HCT116 (cell line): ENCODE measurements at regions not wholly inside any gene's neighbourhood (a gene's known extent, or its start where the extent isn't known, plus 50 kb on each side); places are given as distances from the start of the nearest gene placed in this dataset.

Experiments
- ATAC-seq: fragments of 200-7000 bp; cut with Tn5 transposase; 2 replicates; pipeline ENCODE4 v1.9.1; 2020; ENCODE audit warnings: mild to moderate bottlenecking, moderate library complexity
- BruUV-seq: library from RNA; stranded (reverse); fragments of 400-500 nt; replicated peaks from 2 replicates; lab custom pipeline; 2021; lab: Mats Ljungman, UMichigan
- CTCF ChIA-PET: fragments of 300-600 bp; sonication (Branson Sonifier 250); formaldehyde crosslinking; loops from one replicate; lab custom pipeline; 2021; ENCODE audit warnings: antibody characterized with exemption; lab: Charles Lee
- POLR2A ChIA-PET: fragments of 300-600, 350-600 bp; sonication (Branson Sonifier 250); formaldehyde crosslinking; loops from one replicate; lab custom pipeline; 2021; ENCODE audit warnings: antibody characterized with exemption; lab: Charles Lee
- RAD21 ChIA-PET, 2 experiments: fragments of 300-600 bp; sonication (Branson Sonifier 250); formaldehyde crosslinking; loops; one replicate each; lab custom pipeline; 2023; ENCODE audit warnings: low total read pairs in 2 of 2; ENCODE audit not compliant: uncharacterized antibody in 2 of 2, unreplicated experiment in 2 of 2, low non-redundant PET in 1 of 2; lab: Charles Lee
- DNase-seq: peaks from one replicate; pipeline ENCODE4 v3.0.0-alpha.2; 2010; ENCODE audit warnings: low read depth, low spot score
- H2AFZ ChIP-seq: fragments of 200-600 bp; shearing (Covaris generic), sonication (generic); 2 replicates; pipeline ENCODE4 v1.6.1; 2017; ENCODE audit warnings: low read depth, mixed run types, mixed read lengths, antibody characterized with exemption, low read length; ENCODE audit not compliant: poor library complexity, severe bottlenecking
- H3K27ac ChIP-seq: 2 replicates; pipeline ENCODE4 v1.5.1; 2012; ENCODE audit warnings: low read depth, low read length
- H3K27me3 ChIP-seq: fragments of 200-600 bp; sonication (generic); 2 replicates; pipeline ENCODE4 v1.6.1; 2016; ENCODE audit warnings: mixed run types, low read length, mixed read lengths; ENCODE audit not compliant: insufficient read depth
- H3K36me3 ChIP-seq, 2 experiments: fragments of 200-500 bp in 1 of 2; fragments of 200-600 bp in 1 of 2; sonication (Bioruptor generic) in 1 of 2; sonication (generic) in 1 of 2; 2 replicates each; pipeline versions ENCODE4 v1.5.1 to v1.6.1; 2014 to 2016; ENCODE audit warnings: low read length in 2 of 2, inconsistent platforms in 1 of 2, mixed read lengths in 1 of 2, mixed run types in 1 of 2; ENCODE audit not compliant: insufficient read depth in 2 of 2, control insufficient read depth in 1 of 2
- H3K4me1 ChIP-seq, 2 experiments: fragments of 200-600 bp in 1 of 2; sonication (generic) in 1 of 2; 2 replicates each; pipeline versions ENCODE4 v1.5.1 to v1.6.1; 2012 to 2017; ENCODE audit warnings: low read length in 2 of 2, inconsistent platforms in 1 of 2, mild to moderate bottlenecking in 1 of 2, mixed read lengths in 1 of 2, mixed run types in 1 of 2, moderate library complexity in 1 of 2; ENCODE audit not compliant: insufficient read depth in 2 of 2, control insufficient read depth in 1 of 2
- H3K4me2 ChIP-seq: fragments of 200-600 bp; sonication (generic); 2 replicates; pipeline ENCODE4 v1.6.1; 2017; ENCODE audit warnings: mixed run types, low read length, mixed read lengths
- H3K4me3 ChIP-seq, 2 experiments: fragments of 200-600 bp in 1 of 2; sonication (generic) in 1 of 2; replicated peaks in 1 of 2; 2 replicates each; pipeline ENCODE4 v1.5.1; 2011 to 2016; ENCODE audit warnings: low read length in 2 of 2, control low read depth in 1 of 2, low read depth in 1 of 2, mild to moderate bottlenecking in 1 of 2, mixed read lengths in 1 of 2, mixed run types in 1 of 2
- H3K79me2 ChIP-seq: fragments of 200-600 bp; sonication (generic); 2 replicates; pipeline ENCODE4 v1.6.1; 2017; ENCODE audit warnings: mild to moderate bottlenecking, mixed run types, low read length, moderate library complexity, mixed read lengths; ENCODE audit not compliant: insufficient read depth
- H3K9ac ChIP-seq: fragments of 200-600 bp; sonication (generic); 2 replicates; pipeline ENCODE4 v1.6.1; 2016; ENCODE audit warnings: low read length, mixed read lengths
- H3K9me2 ChIP-seq: fragments of 200-600 bp; sonication (generic), shearing (Covaris generic); 2 replicates; pipeline ENCODE4 v1.6.1; 2017; ENCODE audit warnings: mixed run types, mild to moderate bottlenecking, moderate library complexity; ENCODE audit not compliant: insufficient read depth
- H3K9me3 ChIP-seq, 2 experiments: fragments of 200-500 bp in 1 of 2; fragments of 200-600 bp in 1 of 2; sonication (Bioruptor generic) in 1 of 2; sonication (generic) in 1 of 2; 2 replicates each; pipeline ENCODE4 v1.6.1; 2014 to 2017; ENCODE audit warnings: low read length in 2 of 2, mixed read lengths in 2 of 2, inconsistent platforms in 1 of 2, low read depth in 1 of 2, mild to moderate bottlenecking in 1 of 2, mixed run types in 1 of 2, moderate library complexity in 1 of 2; ENCODE audit not compliant: control insufficient read depth in 1 of 2, insufficient read depth in 1 of 2
- H4K20me1 ChIP-seq: fragments of 200-600 bp; sonication (generic), shearing (Covaris generic); 2 replicates; pipeline ENCODE4 v1.6.1; 2017; ENCODE audit warnings: mixed run types, mild to moderate bottlenecking, moderate library complexity; ENCODE audit not compliant: insufficient read depth
- CBX3 ChIP-seq: IDR thresholded peaks from 2 replicates; pipeline ENCODE4 v1.6.1; 2012; ENCODE audit warnings: low read depth
- ELF1 ChIP-seq: IDR thresholded peaks from 2 replicates; pipeline ENCODE4 v1.6.1; 2012; ENCODE audit warnings: low read depth, borderline replicate concordance
- EZH2 ChIP-seq: fragments of 200-600 bp; sonication (generic); IDR thresholded peaks from 2 replicates; pipeline ENCODE4 v1.6.1; 2017; ENCODE audit warnings: antibody characterized with exemption, mixed run types
- EZH2phosphoT487 ChIP-seq: fragments of 200-600 bp; IDR thresholded peaks from 2 replicates; pipeline ENCODE4 v1.6.1; 2018; ENCODE audit warnings: antibody characterized with exemption, borderline replicate concordance
- FOSL1 ChIP-seq: IDR thresholded peaks from 2 replicates; pipeline ENCODE4 v1.6.1; 2012; ENCODE audit warnings: low read depth
- JUND ChIP-seq: IDR thresholded peaks from 2 replicates; pipeline ENCODE4 v1.6.1; 2012
- POLR2A ChIP-seq: IDR thresholded peaks from 2 replicates; pipeline ENCODE4 v1.7.0; 2011; ENCODE audit warnings: borderline replicate concordance; ENCODE audit not compliant: insufficient read depth, insufficient read length; ENCODE audit errors: extremely low read depth
- SIN3A ChIP-seq: IDR thresholded peaks from 2 replicates; pipeline ENCODE4 v1.6.1; 2012; ENCODE audit warnings: low read depth
- SP1 ChIP-seq: IDR thresholded peaks from 2 replicates; pipeline ENCODE4 v1.6.1; 2012; ENCODE audit warnings: low read depth
- TCF7L2 ChIP-seq: IDR thresholded peaks from 2 replicates; pipeline ENCODE4 v1.7.0; 2011; ENCODE audit warnings: borderline replicate concordance, inconsistent platforms; ENCODE audit not compliant: insufficient read depth, insufficient read length; ENCODE audit errors: extremely low read depth
- intact Hi-C: fragments of 100-400 bp; cut with micrococcal nuclease; formaldehyde crosslinking; loops from 2 replicates; pipeline ENCODE4 v1.10.0; 2022
- TF ChIP-seq, protein P1 (sequence below): IDR thresholded peaks from 2 replicates; pipeline ENCODE4 v1.6.1; 2012
- TF ChIP-seq, protein P2 (sequence below): IDR thresholded peaks from 2 replicates; pipeline ENCODE4 v1.6.1; 2012; ENCODE audit warnings: low read depth
- TF ChIP-seq, protein P3 (sequence below): IDR thresholded peaks from 2 replicates; pipeline ENCODE4 v1.6.1; 2012

DNA sequence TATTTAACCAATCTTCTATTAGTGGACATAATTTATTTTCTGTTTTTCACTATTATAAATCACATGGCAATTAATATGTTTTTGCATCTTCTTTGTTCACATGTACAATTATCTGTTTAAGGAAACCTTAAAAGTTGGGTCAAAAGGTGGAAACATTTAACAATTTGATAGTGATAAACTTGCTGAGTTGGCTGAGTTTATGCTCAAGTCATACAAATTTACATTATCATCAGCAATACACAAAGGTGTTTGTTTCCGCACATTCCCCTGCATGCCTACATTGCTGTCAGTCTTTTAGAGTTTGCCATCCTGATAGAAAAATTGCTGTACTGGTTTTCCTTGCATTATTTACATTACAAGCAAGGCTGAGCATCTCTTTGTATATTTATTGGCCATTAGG is 139.5 kb downstream of the KCNRG start (continued):
- TF ChIP-seq JUND, result no peak
- TF ChIP-seq TCF7L2, result no peak
- no peak for TF ChIP-seq EZH2
- TF ChIP-seq SIN3A, result no peak

DNA sequence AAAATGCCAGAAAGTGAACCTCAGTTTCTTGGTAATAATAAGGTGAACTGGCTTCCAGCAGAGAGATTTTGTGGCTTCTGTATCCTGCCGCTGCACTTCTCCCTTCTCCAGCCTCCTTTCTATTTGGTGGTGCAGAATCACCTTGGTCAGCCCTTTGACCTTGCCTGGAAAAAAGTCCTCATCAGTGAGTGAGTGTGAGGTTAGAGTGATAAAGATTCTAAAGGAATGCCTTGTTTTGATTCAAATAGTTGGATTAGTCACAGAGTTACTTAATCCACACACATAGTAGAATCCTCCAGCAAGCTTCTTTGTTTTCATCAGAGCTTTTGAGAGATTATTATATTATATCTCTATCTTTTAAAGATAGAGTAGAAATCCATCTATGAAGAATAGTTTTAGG is 140.9 kb downstream of the KCNRG start:
- Histone ChIP-seq H3K27me3 (no peaks in the 10 kb centered on the region), H3K79me2 (no peaks in the 10 kb centered on the region), H4K20me1 (no peaks in the 10 kb centered on the region), H3K27ac (no peak overlapping the region), H3K9me2 (0 out of 2 replicates have a peak, but pooled peaks cover 3% of the 10 kb centered on the region), H3K9ac (no peak overlapping the region), H3K9me3 (no peaks in the 10 kb centered on the region), H3K4me2 (no peak overlapping the region), H3K36me3 (no peaks in the 10 kb centered on the region), H3K4me3 (no peak overlapping the region), H2AFZ (no peak overlapping the region), H3K4me1 (no peaks in the 10 kb centered on the region)
- intact Hi-C loops, result no loop called here
- BruUV-seq, result no TSS peak
- RAD21 ChIA-PET, result no interaction called here
- POLR2A ChIA-PET, result no interaction called here
- ATAC-seq (no peak), DNase-seq (no peak)
- CTCF ChIA-PET, result no interaction called here
- TF ChIP-seq ELF1, result no peak
- no peak for TF ChIP-seq CBX3
- no peak for TF ChIP-seq FOSL1
- TF ChIP-seq, protein P1, sequence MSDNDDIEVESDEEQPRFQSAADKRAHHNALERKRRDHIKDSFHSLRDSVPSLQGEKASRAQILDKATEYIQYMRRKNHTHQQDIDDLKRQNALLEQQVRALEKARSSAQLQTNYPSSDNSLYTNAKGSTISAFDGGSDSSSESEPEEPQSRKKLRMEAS, result no peak
- no peak for TF ChIP-seq POLR2A
- TF ChIP-seq, protein P2, sequence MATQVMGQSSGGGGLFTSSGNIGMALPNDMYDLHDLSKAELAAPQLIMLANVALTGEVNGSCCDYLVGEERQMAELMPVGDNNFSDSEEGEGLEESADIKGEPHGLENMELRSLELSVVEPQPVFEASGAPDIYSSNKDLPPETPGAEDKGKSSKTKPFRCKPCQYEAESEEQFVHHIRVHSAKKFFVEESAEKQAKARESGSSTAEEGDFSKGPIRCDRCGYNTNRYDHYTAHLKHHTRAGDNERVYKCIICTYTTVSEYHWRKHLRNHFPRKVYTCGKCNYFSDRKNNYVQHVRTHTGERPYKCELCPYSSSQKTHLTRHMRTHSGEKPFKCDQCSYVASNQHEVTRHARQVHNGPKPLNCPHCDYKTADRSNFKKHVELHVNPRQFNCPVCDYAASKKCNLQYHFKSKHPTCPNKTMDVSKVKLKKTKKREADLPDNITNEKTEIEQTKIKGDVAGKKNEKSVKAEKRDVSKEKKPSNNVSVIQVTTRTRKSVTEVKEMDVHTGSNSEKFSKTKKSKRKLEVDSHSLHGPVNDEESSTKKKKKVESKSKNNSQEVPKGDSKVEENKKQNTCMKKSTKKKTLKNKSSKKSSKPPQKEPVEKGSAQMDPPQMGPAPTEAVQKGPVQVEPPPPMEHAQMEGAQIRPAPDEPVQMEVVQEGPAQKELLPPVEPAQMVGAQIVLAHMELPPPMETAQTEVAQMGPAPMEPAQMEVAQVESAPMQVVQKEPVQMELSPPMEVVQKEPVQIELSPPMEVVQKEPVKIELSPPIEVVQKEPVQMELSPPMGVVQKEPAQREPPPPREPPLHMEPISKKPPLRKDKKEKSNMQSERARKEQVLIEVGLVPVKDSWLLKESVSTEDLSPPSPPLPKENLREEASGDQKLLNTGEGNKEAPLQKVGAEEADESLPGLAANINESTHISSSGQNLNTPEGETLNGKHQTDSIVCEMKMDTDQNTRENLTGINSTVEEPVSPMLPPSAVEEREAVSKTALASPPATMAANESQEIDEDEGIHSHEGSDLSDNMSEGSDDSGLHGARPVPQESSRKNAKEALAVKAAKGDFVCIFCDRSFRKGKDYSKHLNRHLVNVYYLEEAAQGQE, result no peak
- no peak for TF ChIP-seq SIN3A
- TF ChIP-seq, protein P3, sequence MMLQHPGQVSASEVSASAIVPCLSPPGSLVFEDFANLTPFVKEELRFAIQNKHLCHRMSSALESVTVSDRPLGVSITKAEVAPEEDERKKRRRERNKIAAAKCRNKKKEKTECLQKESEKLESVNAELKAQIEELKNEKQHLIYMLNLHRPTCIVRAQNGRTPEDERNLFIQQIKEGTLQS, result no peak
- no peak for TF ChIP-seq SP1
- TF ChIP-seq EZH2phosphoT487, result no peak
- no peak for TF ChIP-seq TCF7L2
